Liver (tissue), 7 donors: ENCODE measurements at regions not wholly inside any gene's neighbourhood (a gene's known extent, or its start where the extent isn't known, plus 50 kb on each side); places are given as distances from the start of the nearest gene placed in this dataset.

Experiments
- DNase-seq: peaks from one replicate; pipeline ENCODE4 v3.0.0-alpha.2; 2017; ENCODE audit warnings: low spot score
- H3K27ac ChIP-seq, 2 donors: one replicate each; pipeline ENCODE4 v1.7.0; 2013; ENCODE audit warnings: inconsistent platforms in 2 of 2, low read length in 2 of 2, control low read depth in 1 of 2, low read depth in 1 of 2, mild to moderate bottlenecking in 1 of 2
- H3K27me3 ChIP-seq, 4 donors: one replicate each; pipeline versions ENCODE4 v1.6.1 to v1.7.0; 2013; ENCODE audit warnings: low read length in 3 of 4, inconsistent platforms in 1 of 4, mild to moderate bottlenecking in 1 of 4, moderate library complexity in 1 of 4; ENCODE audit not compliant: control insufficient read depth in 4 of 4, insufficient read depth in 4 of 4
- H3K36me3 ChIP-seq, 4 donors: one replicate each; pipeline versions ENCODE4 v1.6.1 to v1.7.0; 2013; ENCODE audit warnings: low read length in 3 of 4, mild to moderate bottlenecking in 3 of 4, low read depth in 1 of 4, moderate library complexity in 1 of 4; ENCODE audit not compliant: control insufficient read depth in 4 of 4, insufficient read depth in 3 of 4
- H3K4me1 ChIP-seq, 4 donors: one replicate each; pipeline versions ENCODE4 v1.6.1 to v1.7.0; 2013; ENCODE audit warnings: low read length in 3 of 4, mild to moderate bottlenecking in 3 of 4, moderate library complexity in 1 of 4; ENCODE audit not compliant: control insufficient read depth in 4 of 4, insufficient read depth in 4 of 4
- H3K4me3 ChIP-seq, 3 donors: one replicate each; pipeline versions ENCODE4 v1.6.1 to v1.7.0; 2013; ENCODE audit warnings: low read length in 3 of 3, control low read depth in 1 of 3, low read depth in 1 of 3, mild to moderate bottlenecking in 1 of 3
- H3K9ac ChIP-seq, 2 donors: one replicate each; pipeline ENCODE4 v1.7.0; 2013; ENCODE audit warnings: low read length in 2 of 2, mild to moderate bottlenecking in 2 of 2, moderate library complexity in 2 of 2, control low read depth in 1 of 2, low read depth in 1 of 2
- H3K9me3 ChIP-seq, 4 donors: one replicate each; pipeline versions ENCODE4 v1.6.1 to v1.7.0; 2013; ENCODE audit warnings: low read length in 3 of 4; ENCODE audit not compliant: control insufficient read depth in 4 of 4
- EGR1 ChIP-seq, 2 donors: IDR thresholded peaks; 2 replicates each; pipeline ENCODE4 v1.6.1; 2016 to 2018; ENCODE audit warnings: antibody characterized with exemption in 2 of 2, low read depth in 2 of 2
- FOXA1 ChIP-seq: IDR thresholded peaks from 2 replicates; pipeline ENCODE4 v1.6.1; 2016; ENCODE audit warnings: antibody characterized with exemption
- FOXA2 ChIP-seq: IDR thresholded peaks from 2 replicates; pipeline ENCODE4 v1.6.1; 2016; ENCODE audit warnings: antibody characterized with exemption
- GABPA ChIP-seq, 2 donors: IDR thresholded peaks in 1 of 2; conservative IDR thresholded peaks in 1 of 2; 2 replicates each; pipeline ENCODE4 v1.6.1; 2016; ENCODE audit warnings: antibody characterized with exemption in 2 of 2, mild to moderate bottlenecking in 1 of 2, moderate library complexity in 1 of 2
- HNF4A ChIP-seq, 2 donors: conservative IDR thresholded peaks; 2 replicates each; pipeline ENCODE4 v1.6.1; 2016; ENCODE audit warnings: antibody characterized with exemption in 2 of 2, mild to moderate bottlenecking in 2 of 2
- HNF4G ChIP-seq: IDR thresholded peaks from 2 replicates; pipeline ENCODE4 v1.6.1; 2016; ENCODE audit warnings: antibody characterized with exemption
- JUND ChIP-seq, 2 donors: IDR thresholded peaks; 2 replicates each; pipeline ENCODE4 v1.6.1; 2016; ENCODE audit warnings: antibody characterized with exemption in 2 of 2
- NR2F2 ChIP-seq: IDR thresholded peaks from 2 replicates; pipeline ENCODE4 v1.6.1; 2016; ENCODE audit warnings: antibody characterized with exemption
- RAD21 ChIP-seq, 2 donors: IDR thresholded peaks; 2 replicates each; pipeline ENCODE4 v1.6.1; 2016; ENCODE audit warnings: antibody characterized with exemption in 2 of 2, mild to moderate bottlenecking in 2 of 2
- RXRA ChIP-seq, 2 donors: IDR thresholded peaks; 2 replicates each; pipeline ENCODE4 v1.6.1; 2017 to 2018; ENCODE audit warnings: antibody characterized with exemption in 2 of 2, mild to moderate bottlenecking in 1 of 2
- SP1 ChIP-seq: IDR thresholded peaks from 2 replicates; pipeline ENCODE4 v1.6.1; 2018; ENCODE audit warnings: antibody characterized with exemption, mild to moderate bottlenecking
- TAF1 ChIP-seq: conservative IDR thresholded peaks from 2 replicates; pipeline ENCODE4 v1.6.1; 2016; ENCODE audit warnings: antibody characterized with exemption, mild to moderate bottlenecking
- YY1 ChIP-seq: IDR thresholded peaks from 2 replicates; pipeline ENCODE4 v1.6.1; 2016; ENCODE audit warnings: antibody characterized with exemption, mild to moderate bottlenecking
- ZBTB33 ChIP-seq: IDR thresholded peaks from 2 replicates; pipeline ENCODE4 v1.6.1; 2016; ENCODE audit warnings: antibody characterized with exemption
- WGBS: extraction: QIAGEN DNeasy Blood & Tissue Kit; methylation state at CpG from one replicate; pipeline ENCODE4 v1.1.7; 2013; 5-methylcytosine and 5-hydroxymethylcytosine counted together
- TF ChIP-seq, protein P1 (sequence below): IDR thresholded peaks from 2 replicates; pipeline ENCODE4 v1.6.1; 2016; ENCODE audit warnings: antibody characterized with exemption, mild to moderate bottlenecking
- TF ChIP-seq, protein P2 (sequence below): IDR thresholded peaks from 2 replicates; pipeline ENCODE4 v1.6.1; 2016; ENCODE audit warnings: antibody characterized with exemption
- TF ChIP-seq, protein P3 (sequence below): IDR thresholded peaks from 2 replicates; pipeline ENCODE4 v1.6.1; 2016; ENCODE audit warnings: antibody characterized with exemption
- donor health status: healthy.
- donor health status: healthy.
- donor health status: healthy.
- donor health status: healthy.

DNA sequence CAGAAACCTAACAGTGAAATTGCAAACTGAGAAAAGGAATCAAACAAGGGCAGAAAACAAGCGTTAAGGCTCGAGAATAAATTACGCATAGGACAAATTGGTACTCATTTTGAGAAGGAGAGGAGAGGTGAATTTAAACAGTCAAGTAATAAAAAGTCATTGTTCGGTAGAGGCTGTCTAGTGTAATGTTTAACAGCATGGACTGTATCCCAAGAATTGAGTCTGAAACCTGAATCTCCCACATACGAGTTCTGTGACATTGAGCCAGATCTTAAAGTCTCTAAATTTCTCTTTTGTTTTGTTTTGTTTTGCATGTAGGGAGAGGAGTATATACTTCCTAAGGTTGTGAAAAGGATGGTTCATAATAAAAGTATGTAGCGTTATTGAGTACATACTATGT is 216.5 kb upstream of the BTG1 start:
- H3K27me3 ChIP-seq = no peaks in the 10 kb centered on the region
- no peaks in the 10 kb centered on the region for H3K36me3 ChIP-seq
- H3K4me3 ChIP-seq = no peak overlapping the region
- no peaks in the 10 kb centered on the region for H3K9me3 ChIP-seq
- 71% methylated on average over 6 of the region's 6 CpGs for WGBS
- H3K27ac ChIP-seq = no peak overlapping the region
- no peak for DNase-seq
- no peak overlapping the region for H3K9ac ChIP-seq
- TF ChIP-seq TAF1 = no peak
- TF ChIP-seq RXRA (IDR thresholded peaks at IDR 0.05) = no peak
- TF ChIP-seq, protein P1, sequence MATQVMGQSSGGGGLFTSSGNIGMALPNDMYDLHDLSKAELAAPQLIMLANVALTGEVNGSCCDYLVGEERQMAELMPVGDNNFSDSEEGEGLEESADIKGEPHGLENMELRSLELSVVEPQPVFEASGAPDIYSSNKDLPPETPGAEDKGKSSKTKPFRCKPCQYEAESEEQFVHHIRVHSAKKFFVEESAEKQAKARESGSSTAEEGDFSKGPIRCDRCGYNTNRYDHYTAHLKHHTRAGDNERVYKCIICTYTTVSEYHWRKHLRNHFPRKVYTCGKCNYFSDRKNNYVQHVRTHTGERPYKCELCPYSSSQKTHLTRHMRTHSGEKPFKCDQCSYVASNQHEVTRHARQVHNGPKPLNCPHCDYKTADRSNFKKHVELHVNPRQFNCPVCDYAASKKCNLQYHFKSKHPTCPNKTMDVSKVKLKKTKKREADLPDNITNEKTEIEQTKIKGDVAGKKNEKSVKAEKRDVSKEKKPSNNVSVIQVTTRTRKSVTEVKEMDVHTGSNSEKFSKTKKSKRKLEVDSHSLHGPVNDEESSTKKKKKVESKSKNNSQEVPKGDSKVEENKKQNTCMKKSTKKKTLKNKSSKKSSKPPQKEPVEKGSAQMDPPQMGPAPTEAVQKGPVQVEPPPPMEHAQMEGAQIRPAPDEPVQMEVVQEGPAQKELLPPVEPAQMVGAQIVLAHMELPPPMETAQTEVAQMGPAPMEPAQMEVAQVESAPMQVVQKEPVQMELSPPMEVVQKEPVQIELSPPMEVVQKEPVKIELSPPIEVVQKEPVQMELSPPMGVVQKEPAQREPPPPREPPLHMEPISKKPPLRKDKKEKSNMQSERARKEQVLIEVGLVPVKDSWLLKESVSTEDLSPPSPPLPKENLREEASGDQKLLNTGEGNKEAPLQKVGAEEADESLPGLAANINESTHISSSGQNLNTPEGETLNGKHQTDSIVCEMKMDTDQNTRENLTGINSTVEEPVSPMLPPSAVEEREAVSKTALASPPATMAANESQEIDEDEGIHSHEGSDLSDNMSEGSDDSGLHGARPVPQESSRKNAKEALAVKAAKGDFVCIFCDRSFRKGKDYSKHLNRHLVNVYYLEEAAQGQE = no peak
- no peak for TF ChIP-seq HNF4G
- no peak for TF ChIP-seq FOXA1
- TF ChIP-seq FOXA2 = no peak
- TF ChIP-seq EGR1 (IDR thresholded peaks at IDR 0.05; ENCODE audit: low read depth in 2 of 2) = no peak
- TF ChIP-seq NR2F2 = no peak
- no peak for TF ChIP-seq SP1
- TF ChIP-seq, protein P2, sequence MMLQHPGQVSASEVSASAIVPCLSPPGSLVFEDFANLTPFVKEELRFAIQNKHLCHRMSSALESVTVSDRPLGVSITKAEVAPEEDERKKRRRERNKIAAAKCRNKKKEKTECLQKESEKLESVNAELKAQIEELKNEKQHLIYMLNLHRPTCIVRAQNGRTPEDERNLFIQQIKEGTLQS = no peak
- TF ChIP-seq, protein P3, sequence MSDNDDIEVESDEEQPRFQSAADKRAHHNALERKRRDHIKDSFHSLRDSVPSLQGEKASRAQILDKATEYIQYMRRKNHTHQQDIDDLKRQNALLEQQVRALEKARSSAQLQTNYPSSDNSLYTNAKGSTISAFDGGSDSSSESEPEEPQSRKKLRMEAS = no peak
- no peak for TF ChIP-seq GABPA (IDR thresholded peaks at IDR 0.05 in 1 of 2, conservative IDR thresholded peaks at IDR 0.05 in 1 of 2)
- TF ChIP-seq JUND (IDR thresholded peaks at IDR 0.05) = no peak
- TF ChIP-seq RAD21 (IDR thresholded peaks at IDR 0.05) = no peak
- TF ChIP-seq ZBTB33 = no peak
- TF ChIP-seq HNF4A (conservative IDR thresholded peaks at IDR 0.05) = no peak
- no peak for TF ChIP-seq YY1
- peaks cover 0 to 3% (median 0%) of the 10 kb centered on the region in 4 donors for H3K4me1 ChIP-seq

GRCh38 chr12:92360543-92360942 is 214.9 kb upstream of the BTG1 start:
- peaks cover 0 to 3% (median 0%) of the 10 kb centered on the region in 4 donors for H3K4me1 ChIP-seq
- H3K9me3 ChIP-seq = no peaks in the 10 kb centered on the region
- no peak overlapping the region for H3K9ac ChIP-seq
- H3K27me3 ChIP-seq = no peaks in the 10 kb centered on the region
- H3K4me3 ChIP-seq = no peak overlapping the region
- no peaks in the 10 kb centered on the region for H3K36me3 ChIP-seq
- H3K27ac ChIP-seq = no peak overlapping the region
- WGBS = 85% methylated on average over 2 of the region's 2 CpGs
- no peak for DNase-seq
- no peak for TF ChIP-seq ZBTB33
- TF ChIP-seq, protein P2 = no peak
- no peak for TF ChIP-seq NR2F2
- no peak for TF ChIP-seq RAD21 (IDR thresholded peaks at IDR 0.05)
- TF ChIP-seq TAF1 = no peak
- TF ChIP-seq FOXA1 = no peak
- TF ChIP-seq, protein P1 = no peak
- no peak for TF ChIP-seq HNF4G
- TF ChIP-seq HNF4A (conservative IDR thresholded peaks at IDR 0.05) = no peak
- TF ChIP-seq GABPA (IDR thresholded peaks at IDR 0.05 in 1 of 2, conservative IDR thresholded peaks at IDR 0.05 in 1 of 2) = no peak
- no peak for TF ChIP-seq RXRA (IDR thresholded peaks at IDR 0.05)
- no peak for TF ChIP-seq EGR1 (IDR thresholded peaks at IDR 0.05; ENCODE audit: low read depth in 2 of 2)
- no peak for TF ChIP-seq JUND (IDR thresholded peaks at IDR 0.05)
- no peak for TF ChIP-seq SP1
